ENCODE measurements at regions not wholly inside any gene's neighbourhood (a gene's known extent, or its start where the extent isn't known, plus 50 kb on each side); places are given as distances from the start of the nearest gene placed in this dataset.

GRCh38 chr13:34756136-34756535 lies 185.9 kb upstream of the NBEA start:
- no peak for DNase-seq (ENCODE audit: extremely low read depth, low read depth)

- no peak for DNase-seq (ENCODE audit: extremely low read depth, low read depth)
These were observed 185.5 kb upstream of the NBEA start for GRCh38 chr13:34756572-34756971.

GRCh38 chr13:34757441-34757840 lies 184.6 kb upstream of the NBEA start:
- no peak for DNase-seq (ENCODE audit: extremely low read depth, low read depth)

- no peak for DNase-seq (ENCODE audit: extremely low read depth, low read depth)
These were observed 183.4 kb upstream of the NBEA start for GRCh38 chr13:34758628-34759027.

GRCh38 chr13:34762312-34762711 lies 179.8 kb upstream of the NBEA start:
- no peak for DNase-seq (ENCODE audit: extremely low read depth, low read depth)

GRCh38 chr13:34764246-34764645 lies 177.8 kb upstream of the NBEA start:
- DNase-seq (ENCODE audit: extremely low read depth, low read depth) = no peak

GRCh38 chr13:34765446-34766180 lies 176.5 kb upstream of the NBEA start:
- DNase-seq (ENCODE audit: extremely low read depth, low read depth) = no peak

- no peak for DNase-seq (ENCODE audit: extremely low read depth, low read depth)
These were observed 174.3 kb upstream of the NBEA start for GRCh38 chr13:34767778-34768177.

- no peak for DNase-seq (ENCODE audit: extremely low read depth, low read depth)
These were observed 169.9 kb upstream of the NBEA start for GRCh38 chr13:34772206-34772605.

- DNase-seq (ENCODE audit: extremely low read depth, low read depth) = no peak
These were observed 169.2 kb upstream of the NBEA start for GRCh38 chr13:34772881-34773280.

- DNase-seq (ENCODE audit: extremely low read depth, low read depth) = no peak
These were observed 165.6 kb upstream of the NBEA start for GRCh38 chr13:34776390-34776981.

- no peak for DNase-seq (ENCODE audit: extremely low read depth, low read depth)
These were observed 164.8 kb upstream of the NBEA start for GRCh38 chr13:34777089-34777913.

- DNase-seq (ENCODE audit: extremely low read depth, low read depth) = no peak
These were observed 164.2 kb upstream of the NBEA start for GRCh38 chr13:34777914-34778303.

- no peak for DNase-seq (ENCODE audit: extremely low read depth, low read depth)
These were observed 162.9 kb upstream of the NBEA start for GRCh38 chr13:34779171-34779570.

GRCh38 chr13:34793301-34793700 lies 148.8 kb upstream of the NBEA start:
- no peak for DNase-seq (ENCODE audit: extremely low read depth, low read depth)

- no peak for DNase-seq (ENCODE audit: extremely low read depth, low read depth)
These were observed 138.3 kb upstream of the NBEA start for GRCh38 chr13:34803756-34804155.

GRCh38 chr13:34805347-34805746 lies 136.7 kb upstream of the NBEA start:
- no peak for DNase-seq (ENCODE audit: extremely low read depth, low read depth)

GRCh38 chr13:34808649-34809048 lies 133.4 kb upstream of the NBEA start:
- no peak for DNase-seq (ENCODE audit: extremely low read depth, low read depth)

- DNase-seq (ENCODE audit: extremely low read depth, low read depth) = no peak
These were observed 131.1 kb upstream of the NBEA start for GRCh38 chr13:34810996-34811395.

GRCh38 chr13:34815526-34815925 lies 126.5 kb upstream of the NBEA start:
- no peak for DNase-seq (ENCODE audit: extremely low read depth, low read depth)

- DNase-seq (ENCODE audit: extremely low read depth, low read depth) = no peak
These were observed 125.7 kb upstream of the NBEA start for GRCh38 chr13:34816245-34816884.

Data from NCI-H460 (cell line).